Caco-2 (cell line): ENCODE measurements at regions not wholly inside any gene's neighbourhood (a gene's known extent, or its start where the extent isn't known, plus 50 kb on each side); places are given as distances from the start of the nearest gene placed in this dataset.

ENCODE experiments used
- BruUV-seq: library from RNA; stranded (reverse); fragments of 400-500 nt; replicated peaks from 2 replicates; lab custom pipeline; 2021; lab: Mats Ljungman, UMichigan
- CTCF ChIA-PET: fragments of 300-600 bp; sonication (Branson Sonifier 250); formaldehyde crosslinking; loops from one replicate; lab custom pipeline; 2022; ENCODE audit warnings: antibody characterized with exemption; lab: Charles Lee
- POLR2A ChIA-PET: fragments of 300-600 bp; sonication (Branson Sonifier 250); formaldehyde crosslinking; loops from one replicate; lab custom pipeline; 2022; ENCODE audit warnings: antibody characterized with exemption; lab: Charles Lee
- DNase-seq, 2 experiments: peaks; one replicate each; pipeline versions ENCODE4 v3.0.0 to v3.0.0-alpha.2; 2020 to 2022
- H3K27me3 ChIP-seq: replicated peaks from 2 replicates; pipeline ENCODE4 v1.6.0; 2011; ENCODE audit warnings: low read length; ENCODE audit not compliant: control insufficient read depth, insufficient read depth
- H3K36me3 ChIP-seq: 2 replicates; pipeline ENCODE4 v1.5.1; 2011; ENCODE audit warnings: low read length; ENCODE audit not compliant: control insufficient read depth, insufficient read depth
- H3K4me1 ChIP-seq: fragments of 250-450 bp; sonication (Bioruptor Pico); 2 replicates; pipeline ENCODE4 v1.5.1; 2020; ENCODE audit warnings: mild to moderate bottlenecking
- H3K4me3 ChIP-seq: 2 replicates; pipeline ENCODE4 v1.5.1; 2011; ENCODE audit warnings: low read depth, mild to moderate bottlenecking, control low read depth, low read length
- H3K9me3 ChIP-seq: fragments of 250-450 bp; sonication (Bioruptor Pico); 2 replicates; pipeline ENCODE4 v1.5.1; 2020; ENCODE audit warnings: mild to moderate bottlenecking, moderate library complexity
- H3K27ac Mint-ChIP-seq: one replicate; pipeline ENCODE4 v1.8.0; 2022; ENCODE audit warnings: mixed read lengths; ENCODE audit not compliant: unreplicated experiment
- H3K27me3 Mint-ChIP-seq: one replicate; pipeline ENCODE4 v1.8.0; 2022; ENCODE audit warnings: mixed read lengths; ENCODE audit not compliant: insufficient read depth, unreplicated experiment
- H3K36me3 Mint-ChIP-seq: one replicate; pipeline ENCODE4 v1.8.0; 2022; ENCODE audit warnings: mild to moderate bottlenecking, mixed read lengths; ENCODE audit not compliant: insufficient read depth, unreplicated experiment
- H3K4me1 Mint-ChIP-seq: one replicate; pipeline ENCODE4 v1.8.0; 2022; ENCODE audit warnings: low read depth, mixed read lengths; ENCODE audit not compliant: unreplicated experiment
- H3K4me3 Mint-ChIP-seq: one replicate; pipeline ENCODE4 v1.8.0; 2022; ENCODE audit warnings: mild to moderate bottlenecking, moderate library complexity, mixed read lengths; ENCODE audit not compliant: unreplicated experiment
- H3K9me3 Mint-ChIP-seq: one replicate; pipeline ENCODE4 v1.8.0; 2022; ENCODE audit warnings: mixed read lengths; ENCODE audit not compliant: unreplicated experiment
- intact Hi-C: fragments of 100-400 bp; cut with micrococcal nuclease; formaldehyde crosslinking; loops from one replicate; pipeline ENCODE4 v1.10.0; 2022; ENCODE audit not compliant: unreplicated experiment
- TF ChIP-seq, protein P1 (sequence below), 2 experiments: fragments of 200-600 bp in 1 of 2; IDR thresholded peaks; 1 replicate in 1 of 2; 2 replicates in 1 of 2; pipeline versions ENCODE4 v1.5.1 to v1.8.0; 2011 to 2022; ENCODE audit warnings: antibody characterized with exemption in 1 of 2, control low read depth in 1 of 2, inconsistent platforms in 1 of 2, low read depth in 1 of 2, low read length in 1 of 2, mild to moderate bottlenecking in 1 of 2, moderate library complexity in 1 of 2; ENCODE audit not compliant: insufficient read depth in 1 of 2, severe bottlenecking in 1 of 2, unreplicated experiment in 1 of 2

GRCh38 chr5:173717959-173718358, 101.5 kb upstream of the BOD1 start:
- H3K9me3 Mint-ChIP-seq, result no peaks in the 10 kb centered on the region
- no peak overlapping the region for H3K27ac Mint-ChIP-seq
- H3K4me3 ChIP-seq, result no peak overlapping the region
- H3K4me1 Mint-ChIP-seq, result peaks cover 20% of the 10 kb centered on the region
- peaks cover 8% of the 10 kb centered on the region for H3K4me1 ChIP-seq
- no TSS peak for BruUV-seq
- ChIA-PET POLR2A (no interaction called here), CTCF (interaction anchor here (0.9 kb wide), 1 partner anchor 102 kb away, joined by 3 read pairs; no protein-coding TSS in a partner anchor)
- intact Hi-C loops, result no loop called here
- no peaks in the 10 kb centered on the region for H3K36me3 ChIP-seq
- no peaks in the 10 kb centered on the region for H3K36me3 Mint-ChIP-seq
- H3K4me3 Mint-ChIP-seq, result no peak overlapping the region
- TF ChIP-seq, protein P1, sequence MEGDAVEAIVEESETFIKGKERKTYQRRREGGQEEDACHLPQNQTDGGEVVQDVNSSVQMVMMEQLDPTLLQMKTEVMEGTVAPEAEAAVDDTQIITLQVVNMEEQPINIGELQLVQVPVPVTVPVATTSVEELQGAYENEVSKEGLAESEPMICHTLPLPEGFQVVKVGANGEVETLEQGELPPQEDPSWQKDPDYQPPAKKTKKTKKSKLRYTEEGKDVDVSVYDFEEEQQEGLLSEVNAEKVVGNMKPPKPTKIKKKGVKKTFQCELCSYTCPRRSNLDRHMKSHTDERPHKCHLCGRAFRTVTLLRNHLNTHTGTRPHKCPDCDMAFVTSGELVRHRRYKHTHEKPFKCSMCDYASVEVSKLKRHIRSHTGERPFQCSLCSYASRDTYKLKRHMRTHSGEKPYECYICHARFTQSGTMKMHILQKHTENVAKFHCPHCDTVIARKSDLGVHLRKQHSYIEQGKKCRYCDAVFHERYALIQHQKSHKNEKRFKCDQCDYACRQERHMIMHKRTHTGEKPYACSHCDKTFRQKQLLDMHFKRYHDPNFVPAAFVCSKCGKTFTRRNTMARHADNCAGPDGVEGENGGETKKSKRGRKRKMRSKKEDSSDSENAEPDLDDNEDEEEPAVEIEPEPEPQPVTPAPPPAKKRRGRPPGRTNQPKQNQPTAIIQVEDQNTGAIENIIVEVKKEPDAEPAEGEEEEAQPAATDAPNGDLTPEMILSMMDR (IDR thresholded peaks at IDR 0.05; ENCODE audit: insufficient read depth in 1 of 2, low read depth in 1 of 2, low read length in 1 of 2, severe bottlenecking in 1 of 2, unreplicated experiment in 1 of 2), result no peak
- no peak for DNase-seq
- H3K27me3 ChIP-seq, result no peaks in the 10 kb centered on the region
- no peaks in the 10 kb centered on the region for H3K9me3 ChIP-seq
- no peaks in the 10 kb centered on the region for H3K27me3 Mint-ChIP-seq

DNA sequence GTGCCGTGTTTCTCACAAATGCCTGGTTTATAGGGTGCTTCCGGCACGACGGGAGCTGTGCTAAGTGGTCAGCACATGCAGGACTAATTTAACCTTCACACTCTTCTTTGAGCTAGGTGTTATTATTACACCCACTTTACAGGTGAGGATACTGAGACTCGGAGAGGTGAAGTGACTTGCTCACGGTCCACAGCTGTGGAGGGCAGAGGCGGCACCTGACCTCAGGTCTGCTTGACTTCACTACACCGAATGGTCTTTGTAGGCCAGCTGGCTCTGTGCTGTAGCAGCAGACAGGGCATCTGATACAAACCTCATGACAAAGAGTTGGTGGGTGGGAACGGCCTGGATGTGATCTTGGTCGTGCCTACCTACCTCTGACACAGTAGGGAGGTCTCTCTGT, 102.0 kb upstream of the BOD1 start:
- POLR2A ChIA-PET, result no interaction called here
- DNase-seq, result no peak
- Mint-ChIP-seq H3K27ac (no peak overlapping the region), H3K27me3 (no peaks in the 10 kb centered on the region), H3K9me3 (no peaks in the 10 kb centered on the region), H3K4me3 (no peak overlapping the region), H3K4me1 (peaks cover 20% of the 10 kb centered on the region), H3K36me3 (no peaks in the 10 kb centered on the region)
- Histone ChIP-seq H3K4me3 (no peak overlapping the region), H3K27me3 (no peaks in the 10 kb centered on the region), H3K4me1 (peaks cover 8% of the 10 kb centered on the region), H3K36me3 (no peaks in the 10 kb centered on the region), H3K9me3 (no peaks in the 10 kb centered on the region)
- CTCF ChIA-PET, result interaction anchor here (0.9 kb wide), 1 partner anchor 103 kb away, joined by 3 read pairs; no protein-coding TSS in a partner anchor
- no TSS peak for BruUV-seq
- TF ChIP-seq, protein P1 (IDR thresholded peaks at IDR 0.05; ENCODE audit: insufficient read depth in 1 of 2, low read depth in 1 of 2, low read length in 1 of 2, severe bottlenecking in 1 of 2, unreplicated experiment in 1 of 2), result no peak
- intact Hi-C loops, result no loop called here

- peaks cover 20% of the 10 kb centered on the region for H3K4me1 Mint-ChIP-seq
- no peaks in the 10 kb centered on the region for H3K9me3 Mint-ChIP-seq
- Histone ChIP-seq H3K27me3 (no peaks in the 10 kb centered on the region), H3K4me3 (no peak overlapping the region), H3K9me3 (no peaks in the 10 kb centered on the region), H3K36me3 (no peaks in the 10 kb centered on the region), H3K4me1 (peaks cover 8% of the 10 kb centered on the region)
- no peaks in the 10 kb centered on the region for H3K27me3 Mint-ChIP-seq
- CTCF ChIA-PET, result interaction anchor here (0.6 kb wide), 1 partner anchor 906 kb away, joined by 3 read pairs; no protein-coding TSS in a partner anchor
- TF ChIP-seq, protein P1 (IDR thresholded peaks at IDR 0.05; ENCODE audit: insufficient read depth in 1 of 2, low read depth in 1 of 2, low read length in 1 of 2, severe bottlenecking in 1 of 2, unreplicated experiment in 1 of 2), result no peak
- BruUV-seq, result no TSS peak
- no peaks in the 10 kb centered on the region for H3K36me3 Mint-ChIP-seq
- H3K4me3 Mint-ChIP-seq, result no peak overlapping the region
- H3K27ac Mint-ChIP-seq, result peak overlapping the region; percentile 67
- peak; percentile 53 to 62 for DNase-seq
- POLR2A ChIA-PET, result no interaction called here
- intact Hi-C loops, result no loop called here
Measured at GRCh38 chr5:173719731-173720082, 103.3 kb upstream of the BOD1 start.
